PC-3 (cell line): ENCODE measurements at regions not wholly inside any gene's neighbourhood (a gene's known extent, or its start where the extent isn't known, plus 50 kb on each side); places are given as distances from the start of the nearest gene placed in this dataset.

Source experiments
- CTCF ChIP-seq: fragments of 300-600 bp; sonication (generic); conservative IDR thresholded peaks from 2 replicates; pipeline ENCODE4 v1.5.1; 2017; ENCODE audit warnings: antibody characterized with exemption, low read depth, mild to moderate bottlenecking, low read length
- EZH2phosphoT487 ChIP-seq: fragments of 300-600 bp; sonication (generic); IDR thresholded peaks from 2 replicates; pipeline ENCODE4 v1.6.1; 2018; ENCODE audit warnings: mild to moderate bottlenecking, antibody characterized with exemption, low read length, borderline replicate concordance

GRCh38 chr1:104120525-104120924 lies 370.8 kb downstream of the AMY1C start:
- TF ChIP-seq CTCF (no peak; the same call in 1 of the 2 replicates), EZH2phosphoT487 (no peak)
